ENCODE measurements at regions not wholly inside any gene's neighbourhood (a gene's known extent, or its start where the extent isn't known, plus 50 kb on each side); places are given as distances from the start of the nearest gene placed in this dataset.
"Not testable (repeated sequence)": the region's sequence is repeated elsewhere in the genome, so short reads cannot be mapped to it uniquely, and the experiment has no call there.

DNA sequence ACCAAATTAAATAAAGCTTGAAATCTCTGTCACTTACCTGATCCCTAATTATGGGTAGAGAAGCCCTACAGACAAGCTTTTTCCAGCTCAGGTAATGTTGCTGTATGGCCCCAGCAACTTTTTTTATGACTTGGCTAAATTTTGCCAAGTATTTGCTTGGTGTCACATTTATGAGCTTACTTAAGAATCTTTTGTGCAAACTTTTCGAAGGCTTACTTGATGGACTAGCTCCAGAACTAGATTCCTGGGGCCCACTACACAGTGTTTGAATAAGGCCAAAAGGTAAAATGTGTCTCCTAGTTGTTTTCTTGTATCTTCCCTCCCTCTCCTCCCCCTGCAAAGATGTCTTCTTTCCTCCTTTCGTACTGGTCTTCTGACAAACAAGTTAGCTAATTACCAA lies 257.9 kb downstream of the OSR1 start:
- H3K4me3 ChIP-seq (ENCODE audit: low read length): no peak overlapping the region
- no peaks in the 10 kb centered on the region for H3K36me3 ChIP-seq (ENCODE audit: insufficient read depth, low read length)
- intact Hi-C loops (cut with DNase I, micrococcal nuclease): no loop called here
- TF ChIP-seq, protein P1, sequence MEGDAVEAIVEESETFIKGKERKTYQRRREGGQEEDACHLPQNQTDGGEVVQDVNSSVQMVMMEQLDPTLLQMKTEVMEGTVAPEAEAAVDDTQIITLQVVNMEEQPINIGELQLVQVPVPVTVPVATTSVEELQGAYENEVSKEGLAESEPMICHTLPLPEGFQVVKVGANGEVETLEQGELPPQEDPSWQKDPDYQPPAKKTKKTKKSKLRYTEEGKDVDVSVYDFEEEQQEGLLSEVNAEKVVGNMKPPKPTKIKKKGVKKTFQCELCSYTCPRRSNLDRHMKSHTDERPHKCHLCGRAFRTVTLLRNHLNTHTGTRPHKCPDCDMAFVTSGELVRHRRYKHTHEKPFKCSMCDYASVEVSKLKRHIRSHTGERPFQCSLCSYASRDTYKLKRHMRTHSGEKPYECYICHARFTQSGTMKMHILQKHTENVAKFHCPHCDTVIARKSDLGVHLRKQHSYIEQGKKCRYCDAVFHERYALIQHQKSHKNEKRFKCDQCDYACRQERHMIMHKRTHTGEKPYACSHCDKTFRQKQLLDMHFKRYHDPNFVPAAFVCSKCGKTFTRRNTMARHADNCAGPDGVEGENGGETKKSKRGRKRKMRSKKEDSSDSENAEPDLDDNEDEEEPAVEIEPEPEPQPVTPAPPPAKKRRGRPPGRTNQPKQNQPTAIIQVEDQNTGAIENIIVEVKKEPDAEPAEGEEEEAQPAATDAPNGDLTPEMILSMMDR (IDR thresholded peaks at IDR 0.05): no peak
- ChIA-PET CTCF (no interaction called here), POLR2A (no interaction called here)
- Mint-ChIP-seq H3K27me3 (no peaks in the 10 kb centered on the region), H3K4me3 (no peak overlapping the region), H3K9me3 (peaks cover 5% of the 10 kb centered on the region), H3K27ac (no peak overlapping the region), H3K36me3 (ENCODE audit: low read depth) (no peaks in the 10 kb centered on the region), H3K4me1 (ENCODE audit: low read depth) (no peaks in the 10 kb centered on the region)
- no peaks in the 10 kb centered on the region for H3K4me1 ChIP-seq (ENCODE audit: insufficient read depth, low read length)
- no peaks in the 10 kb centered on the region for H3K9me3 ChIP-seq (ENCODE audit: control insufficient read depth in 1 of 2, insufficient read depth in 1 of 2, low read length in 2 of 2)
- ATAC-seq (ENCODE audit: poor library complexity): no peak
- no peak for DNase-seq
- H3K27ac ChIP-seq (ENCODE audit: low read depth in 1 of 2, low read length in 2 of 2): no peak overlapping the region
- H3K27me3 ChIP-seq (ENCODE audit: control insufficient read depth in 1 of 2, insufficient read depth in 2 of 2, low read length in 2 of 2): no peaks in the 10 kb centered on the region

DNA sequence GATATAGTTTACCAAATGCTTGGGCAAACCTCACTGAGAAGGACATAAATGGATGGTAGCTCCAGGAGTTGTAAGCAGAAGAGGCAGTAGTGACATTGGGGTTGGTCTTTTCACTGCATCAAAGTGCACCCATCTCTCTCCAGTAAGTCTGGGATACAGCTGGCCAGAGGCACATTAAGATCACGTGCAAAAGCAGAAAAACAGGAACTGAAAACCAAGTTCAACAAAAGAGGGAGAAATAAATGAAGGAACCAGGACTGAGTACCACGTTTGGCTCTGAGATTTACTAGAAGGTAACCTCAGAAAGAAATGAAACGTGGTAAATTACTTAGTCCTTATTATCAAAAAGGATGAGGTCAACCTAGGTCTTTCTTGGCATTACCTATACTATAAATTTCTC lies 259.2 kb downstream of the OSR1 start:
- no peak for DNase-seq
- H3K36me3 Mint-ChIP-seq (ENCODE audit: low read depth): no peaks in the 10 kb centered on the region
- CTCF ChIA-PET: no interaction called here
- ATAC-seq (ENCODE audit: poor library complexity): no peak
- Histone ChIP-seq H3K27me3 (ENCODE audit: control insufficient read depth in 1 of 2, insufficient read depth in 2 of 2, low read length in 2 of 2) (no peaks in the 10 kb centered on the region), H3K36me3 (ENCODE audit: insufficient read depth, low read length) (no peaks in the 10 kb centered on the region), H3K4me3 (ENCODE audit: low read length) (no peak overlapping the region), H3K9me3 (ENCODE audit: control insufficient read depth in 1 of 2, insufficient read depth in 1 of 2, low read length in 2 of 2) (no peaks in the 10 kb centered on the region), H3K27ac (ENCODE audit: low read depth in 1 of 2, low read length in 2 of 2) (no peak overlapping the region), H3K4me1 (ENCODE audit: insufficient read depth, low read length) (no peaks in the 10 kb centered on the region)
- POLR2A ChIA-PET: no interaction called here
- intact Hi-C loops (cut with DNase I, micrococcal nuclease): no loop called here
- no peaks in the 10 kb centered on the region for H3K27me3 Mint-ChIP-seq
- TF ChIP-seq, protein P1 (IDR thresholded peaks at IDR 0.05): no peak
- H3K9me3 Mint-ChIP-seq: peaks cover 5% of the 10 kb centered on the region
- H3K4me3 Mint-ChIP-seq: no peak overlapping the region
- no peak overlapping the region for H3K27ac Mint-ChIP-seq
- no peaks in the 10 kb centered on the region for H3K4me1 Mint-ChIP-seq (ENCODE audit: low read depth)

DNA sequence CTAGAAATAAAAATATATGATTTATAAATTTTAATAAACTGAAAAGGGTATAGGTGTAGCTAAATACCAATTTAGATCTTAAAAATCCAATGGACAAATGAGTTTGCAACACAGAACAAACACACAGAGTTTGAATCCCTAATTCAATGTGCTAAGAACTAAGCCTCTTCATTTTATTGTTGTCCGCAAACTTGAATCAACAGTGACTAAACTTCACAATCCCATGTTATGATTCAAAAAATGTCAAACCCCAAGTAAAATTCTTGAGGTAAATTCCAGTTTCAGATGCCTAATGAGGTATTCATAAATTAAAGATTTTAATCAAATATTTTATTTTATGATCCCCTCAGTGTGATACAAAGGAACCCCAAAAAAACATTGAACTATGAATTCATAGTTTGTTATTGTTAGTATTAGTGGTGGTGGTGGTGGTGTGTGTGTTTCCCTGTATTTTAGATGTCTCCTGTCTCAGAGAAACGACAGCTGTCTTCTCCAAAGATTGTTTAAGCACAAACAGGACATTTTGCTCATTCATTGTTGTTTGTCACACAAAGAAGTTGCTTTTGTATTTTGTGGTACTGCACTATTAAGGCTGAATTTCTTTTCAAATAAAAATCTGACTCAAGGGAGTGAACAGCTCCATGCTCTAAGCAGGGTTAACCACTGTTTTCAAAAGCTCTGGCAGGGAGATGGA lies 259.8 kb downstream of the OSR1 start:
- Histone ChIP-seq H3K27me3 (ENCODE audit: control insufficient read depth in 1 of 2, insufficient read depth in 2 of 2, low read length in 2 of 2) (no peaks in the 10 kb centered on the region), H3K27ac (ENCODE audit: low read depth in 1 of 2, low read length in 2 of 2) (no peak overlapping the region), H3K4me3 (ENCODE audit: low read length) (no peak overlapping the region), H3K4me1 (ENCODE audit: insufficient read depth, low read length) (no peaks in the 10 kb centered on the region), H3K36me3 (ENCODE audit: insufficient read depth, low read length) (no peaks in the 10 kb centered on the region), H3K9me3 (ENCODE audit: control insufficient read depth in 1 of 2, insufficient read depth in 1 of 2, low read length in 2 of 2) (no peaks in the 10 kb centered on the region)
- DNase-seq: no peak
- ChIA-PET POLR2A (no interaction called here), CTCF (no interaction called here)
- Mint-ChIP-seq H3K4me1 (ENCODE audit: low read depth) (no peaks in the 10 kb centered on the region), H3K9me3 (peaks cover 7% of the 10 kb centered on the region), H3K27ac (no peak overlapping the region), H3K27me3 (no peaks in the 10 kb centered on the region), H3K36me3 (ENCODE audit: low read depth) (no peaks in the 10 kb centered on the region), H3K4me3 (no peak overlapping the region)
- intact Hi-C loops (cut with DNase I, micrococcal nuclease): no loop called here
- ATAC-seq (ENCODE audit: poor library complexity): no peak
- TF ChIP-seq, protein P1 (IDR thresholded peaks at IDR 0.05): no peak

DNA sequence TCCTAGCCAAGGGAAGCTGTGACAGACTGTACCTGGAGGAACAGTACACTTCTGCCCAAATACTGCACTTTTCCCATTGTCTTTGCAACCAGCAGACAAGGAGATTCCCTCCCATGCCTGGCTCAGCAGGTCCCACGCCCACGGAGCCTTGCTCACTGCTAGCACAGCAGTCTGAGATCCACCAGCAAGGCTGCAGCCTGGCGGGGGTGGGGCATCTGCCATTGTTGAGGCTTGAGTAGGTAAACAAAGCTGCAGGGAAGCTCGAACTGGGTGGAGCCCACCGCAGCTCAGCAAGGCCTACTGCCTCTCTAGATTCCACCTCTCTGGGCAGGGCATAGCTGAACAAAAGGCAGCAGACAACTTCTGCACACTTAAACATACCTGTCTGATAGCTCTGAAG lies 268.9 kb downstream of the OSR1 start:
- H3K4me1 ChIP-seq (ENCODE audit: insufficient read depth, low read length); H3K4me3 ChIP-seq (ENCODE audit: low read length); H3K27me3 ChIP-seq (ENCODE audit: control insufficient read depth in 1 of 2, insufficient read depth in 2 of 2, low read length in 2 of 2); H3K4me3 Mint-ChIP-seq; H3K36me3 Mint-ChIP-seq (ENCODE audit: low read depth); H3K27ac ChIP-seq (ENCODE audit: low read depth in 1 of 2, low read length in 2 of 2); intact Hi-C loops (cut with DNase I, micrococcal nuclease); POLR2A ChIA-PET; H3K27me3 Mint-ChIP-seq; DNase-seq; H3K36me3 ChIP-seq (ENCODE audit: insufficient read depth, low read length); H3K4me1 Mint-ChIP-seq (ENCODE audit: low read depth); CTCF ChIA-PET; H3K27ac Mint-ChIP-seq; ATAC-seq (ENCODE audit: poor library complexity): not testable (repeated sequence)
- peaks cover 0 to 11% of the 10 kb centered on the region in 2 experiments for H3K9me3 ChIP-seq (ENCODE audit: control insufficient read depth in 1 of 2, insufficient read depth in 1 of 2, low read length in 2 of 2)
- H3K9me3 Mint-ChIP-seq: peaks cover 17% of the 10 kb centered on the region
